HepG2 (cell line): ENCODE measurements at regions not wholly inside any gene's neighbourhood (a gene's known extent, or its start where the extent isn't known, plus 50 kb on each side); places are given as distances from the start of the nearest gene placed in this dataset.

Source experiments
- ATAC-seq: fragments of 200-7000 bp; cut with Tn5 transposase; 3 replicates; pipeline ENCODE4 v1.9.1; 2020; ENCODE audit warnings: mild to moderate bottlenecking, moderate library complexity
- BruUV-seq: library from RNA; stranded (reverse); fragments of 400-500 nt; replicated peaks from 2 replicates; lab custom pipeline; 2021; lab: Mats Ljungman, UMichigan
- CTCF ChIA-PET: fragments of 300-600 bp; formaldehyde crosslinking; extraction: SDS; loops from one replicate; lab custom pipeline; 2021; ENCODE audit warnings: low total read pairs, inconsistent platforms, low intra/inter-chr PET ratio; lab: Yijun Ruan, JAX
- POLR2A ChIA-PET: fragments of 350-600 bp; sonication (Branson Sonifier 250); formaldehyde crosslinking; loops from one replicate; lab custom pipeline; 2020; ENCODE audit warnings: antibody characterized with exemption, inconsistent platforms; lab: Yijun Ruan, JAX
- DNase-seq: peaks from one replicate; pipeline ENCODE4 v3.0.0-alpha.2; 2015; ENCODE audit warnings: low spot score
- FAIRE-seq: peaks from 3 replicates; lab custom pipeline; 2011; peaks lifted over from hg19 to GRCh38; lab: Jason Lieb, UNC
- H2AFZ ChIP-seq: one replicate; pipeline ENCODE4 v1.6.1; 2011; ENCODE audit warnings: low read length, inconsistent platforms
- H3K27ac ChIP-seq: fragments of 300-600 bp; 3 replicates; pipeline ENCODE4 v1.8.0; 2011; ENCODE audit warnings: mixed run types, mild to moderate bottlenecking, mixed read lengths, low read length, inconsistent platforms; ENCODE audit not compliant: insufficient read depth; ENCODE audit errors: extremely low read length
- H3K27me3 ChIP-seq, 2 experiments: fragments of 200-600 bp in 1 of 2; 2 replicates in 1 of 2; 3 replicates in 1 of 2; pipeline versions ENCODE4 v1.6.0 to v1.8.0; 2011; ENCODE audit warnings: low read length in 2 of 2, mild to moderate bottlenecking in 2 of 2, moderate library complexity in 2 of 2, inconsistent platforms in 1 of 2; ENCODE audit not compliant: insufficient read depth in 2 of 2, control insufficient read depth in 1 of 2
- H3K36me3 ChIP-seq, 2 experiments: fragments of 200-600 bp in 1 of 2; replicated peaks in 1 of 2; 2 replicates in 1 of 2; 3 replicates in 1 of 2; pipeline versions ENCODE4 v1.5.1 to v1.8.0; 2011; ENCODE audit warnings: low read length in 2 of 2, inconsistent platforms in 1 of 2; ENCODE audit not compliant: insufficient read depth in 2 of 2, control insufficient read depth in 1 of 2
- H3K4me1 ChIP-seq: 2 replicates; pipeline ENCODE4 v1.5.1; 2012; ENCODE audit warnings: low read length, inconsistent platforms; ENCODE audit not compliant: insufficient read depth
- H3K4me2 ChIP-seq: 2 replicates; pipeline ENCODE4 v1.6.0; 2011; ENCODE audit warnings: low read depth, low read length, inconsistent platforms
- H3K4me3 ChIP-seq, 3 experiments: fragments of 200-600 bp in 1 of 3; sonication (generic), shearing (Covaris generic) in 1 of 3; replicated peaks in 1 of 3; 2 replicates each; pipeline ENCODE4 v1.5.1; 2011 to 2016; ENCODE audit warnings: low read length in 3 of 3, inconsistent platforms in 2 of 3, low read depth in 2 of 3, mild to moderate bottlenecking in 2 of 3, control low read depth in 1 of 3, mixed read lengths in 1 of 3; ENCODE audit not compliant: insufficient read depth in 1 of 3
- H3K79me2 ChIP-seq: one replicate; pipeline ENCODE4 v1.6.1; 2011; ENCODE audit warnings: low read length, inconsistent platforms; ENCODE audit not compliant: insufficient read depth
- H3K9ac ChIP-seq: 2 replicates; pipeline ENCODE4 v1.6.0; 2011; ENCODE audit warnings: mild to moderate bottlenecking, low read depth, low read length, inconsistent platforms; ENCODE audit not compliant: insufficient read depth
- H3K9me3 ChIP-seq: 2 replicates; pipeline ENCODE4 v1.5.1; 2012; ENCODE audit warnings: mild to moderate bottlenecking, low read length
- H4K20me1 ChIP-seq: 2 replicates; pipeline ENCODE4 v1.6.0; 2011; ENCODE audit warnings: inconsistent platforms, mild to moderate bottlenecking, low read length, moderate library complexity; ENCODE audit not compliant: insufficient read depth
- CBX1 ChIP-seq: IDR thresholded peaks from one replicate; pipeline ENCODE4 v1.6.1; 2016; ENCODE audit warnings: antibody characterized with exemption, low read depth
- EZH2 ChIP-seq: conservative IDR thresholded peaks from 2 replicates; pipeline ENCODE4 v1.6.1; 2012; ENCODE audit warnings: mild to moderate bottlenecking, low read depth, low read length, moderate library complexity
- HOXD1 ChIP-seq: sonication (generic); formaldehyde crosslinking; IDR thresholded peaks from 2 replicates; pipeline ENCODE4 v1.5.0; 2020; ENCODE audit warnings: missing genetic modification reagents
- MAFK ChIP-seq, 2 experiments: IDR thresholded peaks in 1 of 2; conservative IDR thresholded peaks in 1 of 2; 2 replicates each; pipeline ENCODE4 v1.6.1; 2011; ENCODE audit warnings: improper control_type of control experiment in 2 of 2, low read length in 2 of 2
- NCOR1 ChIP-seq: fragments of 200-600 bp; sonication (generic); IDR thresholded peaks from 2 replicates; pipeline ENCODE4 v1.7.0; 2017; ENCODE audit warnings: antibody characterized with exemption, low read length, borderline replicate concordance
- NR2F1 ChIP-seq, 2 experiments: fragments of 450-650 bp in 1 of 2; formaldehyde crosslinking in 1 of 2; IDR thresholded peaks; 2 replicates each; pipeline versions ENCODE4 v1.5.0 to v1.6.1; 2016 to 2020; ENCODE audit warnings: mild to moderate bottlenecking in 1 of 2, missing compliant biosample characterization in 1 of 2, missing genetic modification reagents in 1 of 2, moderate library complexity in 1 of 2
- PTBP1 ChIP-seq: fragments of 200-400 bp; formaldehyde crosslinking; IDR thresholded peaks from 2 replicates; pipeline ENCODE4 v1.6.1; 2018; ENCODE audit warnings: low read length, low read depth; ENCODE audit not compliant: poor library complexity, severe bottlenecking
- SMARCC2 ChIP-seq: fragments of 450-650 bp; IDR thresholded peaks from 2 replicates; pipeline ENCODE4 v1.6.1; 2017; ENCODE audit warnings: antibody characterized with exemption, mild to moderate bottlenecking
- TBL1XR1 ChIP-seq: fragments of 150-350 bp; IDR thresholded peaks from 2 replicates; pipeline ENCODE4 v1.6.1; 2014; ENCODE audit warnings: borderline replicate concordance, low read length; ENCODE audit not compliant: partially characterized antibody
- TRIM24 ChIP-seq: sonication (generic); formaldehyde crosslinking; IDR thresholded peaks from 2 replicates; pipeline ENCODE4 v1.8.0; 2022; ENCODE audit warnings: mild to moderate bottlenecking, missing genetic modification reagents
- YEATS4 ChIP-seq: sonication (generic); formaldehyde crosslinking; IDR thresholded peaks from 2 replicates; pipeline ENCODE4 v1.4.0; 2020; ENCODE audit warnings: missing genetic modification reagents, borderline replicate concordance
- ZNF136 ChIP-seq: sonication (generic); formaldehyde crosslinking; IDR thresholded peaks from 2 replicates; pipeline ENCODE4 v1.8.1; 2022; ENCODE audit warnings: low read depth, mild to moderate bottlenecking, moderate library complexity, missing genetic modification reagents
- ZNF333 ChIP-seq: sonication (generic); formaldehyde crosslinking; IDR thresholded peaks from 2 replicates; pipeline ENCODE4 v1.4.0; 2020; ENCODE audit warnings: mild to moderate bottlenecking, missing genetic modification reagents, borderline replicate concordance
- ZNF547 ChIP-seq: sonication (generic); formaldehyde crosslinking; IDR thresholded peaks from 2 replicates; pipeline ENCODE4 v1.5.1; 2020; ENCODE audit warnings: mild to moderate bottlenecking, missing genetic modification reagents
- WGBS: methylation state at CpG from one replicate; pipeline ENCODE4 v1.1.6; 2017; ENCODE audit warnings: low lambda C conversion rate; 5-methylcytosine and 5-hydroxymethylcytosine counted together
- in situ Hi-C: cut with HindIII; loops from 2 replicates; pipeline ENCODE4 v1.10.0; 2017; ENCODE audit warnings: low pct_unique_long_range_greater_than_20kb; ENCODE audit not compliant: extremely low pct_ligation_motif_present
- intact Hi-C: fragments of 100-400 bp; cut with micrococcal nuclease; formaldehyde crosslinking; loops from one replicate; pipeline ENCODE4 v1.10.0; 2022; ENCODE audit not compliant: unreplicated experiment
- TF ChIP-seq, protein P1 (sequence below): sonication (generic); formaldehyde crosslinking; IDR thresholded peaks from 2 replicates; pipeline ENCODE4 v1.8.1; 2023; ENCODE audit warnings: missing genetic modification reagents, mild to moderate bottlenecking, borderline replicate concordance
- TF ChIP-seq, protein P2 (sequence below): IDR thresholded peaks from 2 replicates; pipeline ENCODE4 v1.6.1; 2016; ENCODE audit warnings: missing biosample characterization, missing genetic modification reagents, low read depth

- WGBS, result 0% methylated on average over 1 of the region's 1 CpG
- CTCF ChIA-PET, result interaction anchor here (4.5 kb wide), 1 partner anchor 245 kb away, joined by 56 read pairs; no protein-coding TSS in a partner anchor
Observed at GRCh38 chr5:103477678-103478077, 84.9 kb downstream of the NUDT12 start.

More at GRCh38 chr5:103477678-103478077, 84.9 kb downstream of the NUDT12 start:
- no peak overlapping the region for H3K4me2 ChIP-seq
- FAIRE-seq, result no peak
- no peak overlapping the region for H2AFZ ChIP-seq
- no peaks in the 10 kb centered on the region for H3K9me3 ChIP-seq
- intact Hi-C loops, result no loop called here
- TF ChIP-seq ZNF136 (CRISPR knock-in tag), result no peak
- no peak for TF ChIP-seq YEATS4 (CRISPR knock-in tag)
- TF ChIP-seq TBL1XR1, result no peak
- TF ChIP-seq MAFK (conservative IDR thresholded peaks at IDR 0.05 in 1 of 2, IDR thresholded peaks at IDR 0.05 in 1 of 2; ENCODE audit: low read length in 2 of 2), result no peak
- TF ChIP-seq NR2F1 (CRISPR knock-in tag; IDR thresholded peaks at IDR 0.05), result no peak
- TF ChIP-seq NCOR1, result no peak
- TF ChIP-seq, protein P1, sequence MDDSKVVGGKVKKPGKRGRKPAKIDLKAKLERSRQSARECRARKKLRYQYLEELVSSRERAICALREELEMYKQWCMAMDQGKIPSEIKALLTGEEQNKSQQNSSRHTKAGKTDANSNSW, result no peak
- TF ChIP-seq TRIM24 (CRISPR knock-in tag), result no peak
- TF ChIP-seq CBX1, result no peak
- no peak for TF ChIP-seq EZH2
- no peak for TF ChIP-seq ZNF333 (CRISPR knock-in tag)
- TF ChIP-seq ZNF547 (CRISPR knock-in tag), result no peak
- TF ChIP-seq PTBP1, result no peak
- TF ChIP-seq, protein P2, sequence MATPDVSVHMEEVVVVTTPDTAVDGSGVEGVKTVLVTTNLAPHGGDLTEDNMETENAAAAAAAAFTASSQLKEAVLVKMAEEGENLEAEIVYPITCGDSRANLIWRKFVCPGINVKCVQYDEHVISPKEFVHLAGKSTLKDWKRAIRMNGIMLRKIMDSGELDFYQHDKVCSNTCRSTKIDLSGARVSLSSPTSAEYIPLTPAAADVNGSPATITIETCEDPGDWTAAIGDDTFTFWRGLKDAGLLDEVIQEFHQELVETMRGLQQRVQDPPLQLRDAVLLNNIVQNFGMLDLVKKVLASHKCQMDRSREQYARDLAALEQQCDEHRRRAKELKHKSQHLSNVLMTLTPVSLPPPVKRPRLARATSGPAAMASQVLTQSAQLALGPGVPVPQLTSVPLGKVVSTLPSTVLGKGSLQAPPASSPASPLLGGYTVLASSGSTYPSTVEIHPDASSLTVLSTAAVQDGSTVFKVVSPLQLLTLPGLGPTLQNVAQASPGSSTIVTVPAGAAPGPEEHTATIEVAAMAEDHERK (CRISPR knock-in tag), result no peak
- TF ChIP-seq SMARCC2, result no peak
- no peak for TF ChIP-seq HOXD1 (CRISPR knock-in tag)
- in situ Hi-C loops, result loop anchor here (5.0 kb wide), 1 partner anchor 245 kb away; no protein-coding TSS in a partner anchor
- no peak overlapping the region for H3K27ac ChIP-seq
- H3K79me2 ChIP-seq, result no peaks in the 10 kb centered on the region
- DNase-seq, result no peak
- no TSS peak for BruUV-seq
- no peaks in the 10 kb centered on the region for H3K36me3 ChIP-seq
- H3K27me3 ChIP-seq, result no peaks in the 10 kb centered on the region
- no peaks in the 10 kb centered on the region for H3K4me1 ChIP-seq
- POLR2A ChIA-PET, result no interaction called here
- no peak for ATAC-seq
- H3K9ac ChIP-seq, result no peak overlapping the region
- no peak overlapping the region for H3K4me3 ChIP-seq
- H4K20me1 ChIP-seq, result no peaks in the 10 kb centered on the region; the same call in 1 of the 2 replicates
